HS-5 (cell line): ENCODE measurements at regions not wholly inside any gene's neighbourhood (a gene's known extent, or its start where the extent isn't known, plus 50 kb on each side); places are given as distances from the start of the nearest gene placed in this dataset.
A peak's percentile ranks its signal among the peaks of the same experiment; 100 is the strongest.

ENCODE experiments used
- DNase-seq: peaks from one replicate; pipeline ENCODE4 v3.0.0-alpha.2; 2012; ENCODE audit warnings: low read depth

GRCh38 chr22:27148055-27148454 is 490.7 kb downstream of the MIAT start:
- DNase-seq, result no peak

- DNase-seq, result no peak
Measured at GRCh38 chr22:27148886-27149470, 491.6 kb downstream of the MIAT start.

- no peak for DNase-seq
Measured at GRCh38 chr22:27149921-27150543, 492.6 kb downstream of the MIAT start.

- DNase-seq, result no peak
Measured at GRCh38 chr22:27150544-27150941, 493.2 kb downstream of the MIAT start.

DNA sequence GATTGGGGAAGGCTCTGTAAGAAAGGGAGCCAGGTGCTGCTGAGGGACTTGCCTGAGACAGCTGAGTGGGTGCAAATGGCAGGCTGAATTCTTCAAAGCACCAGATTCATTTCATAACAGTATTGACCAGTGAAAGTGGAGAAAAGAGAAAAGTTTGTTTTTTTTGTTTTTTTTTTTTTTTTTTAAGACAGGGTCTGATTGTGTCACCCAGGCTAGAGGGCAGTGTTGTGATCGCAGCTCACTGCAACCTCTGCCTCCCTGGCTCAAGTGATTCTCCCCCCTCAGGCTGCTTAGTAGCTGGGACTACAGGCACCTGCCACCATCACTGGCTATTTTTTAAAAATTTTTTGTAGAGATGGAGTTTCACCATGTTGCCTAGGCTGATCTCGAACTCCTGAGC is 494.0 kb downstream of the MIAT start:
- DNase-seq, result no peak

DNA sequence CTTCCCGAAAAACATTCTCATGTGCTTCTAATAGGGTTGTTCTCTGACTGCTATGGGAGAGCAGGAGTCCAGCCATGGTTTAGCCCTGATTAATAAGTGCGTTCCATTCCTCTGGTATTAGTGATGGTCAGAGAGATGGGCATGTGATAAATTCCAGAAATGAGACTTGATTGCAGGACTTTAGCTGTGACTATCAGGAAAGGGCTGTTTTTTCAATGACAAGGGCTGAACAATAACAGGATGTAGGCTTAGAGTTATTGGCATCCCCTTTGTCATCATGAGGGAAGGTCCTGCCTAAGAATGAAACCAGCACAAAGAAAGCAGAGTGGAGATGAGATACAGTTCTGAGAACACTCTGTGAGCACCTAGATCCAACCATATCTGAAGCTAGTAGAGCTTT is 494.6 kb downstream of the MIAT start:
- no peak for DNase-seq

DNA sequence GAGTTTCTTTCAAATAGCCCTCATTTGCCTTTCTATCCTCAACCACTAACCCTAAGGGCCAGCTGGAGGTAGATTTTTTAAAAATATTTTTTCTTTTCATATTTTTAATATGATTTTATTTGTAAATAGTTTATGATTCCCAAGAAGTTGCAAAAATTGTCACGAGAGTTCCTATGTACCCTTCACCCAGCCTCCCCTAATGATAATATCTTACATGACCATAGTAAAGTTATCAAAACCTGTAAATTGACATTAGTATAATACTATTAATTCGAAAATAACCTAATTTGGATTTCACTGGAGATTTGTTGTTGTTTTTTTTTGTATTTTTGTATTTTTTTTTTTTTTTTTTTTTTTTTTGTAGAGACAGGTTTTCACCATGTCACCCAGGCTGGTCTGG is 495.5 kb downstream of the MIAT start:
- no peak for DNase-seq

GRCh38 chr22:27153386-27153785 is 496.0 kb downstream of the MIAT start:
- no peak for DNase-seq

DNA sequence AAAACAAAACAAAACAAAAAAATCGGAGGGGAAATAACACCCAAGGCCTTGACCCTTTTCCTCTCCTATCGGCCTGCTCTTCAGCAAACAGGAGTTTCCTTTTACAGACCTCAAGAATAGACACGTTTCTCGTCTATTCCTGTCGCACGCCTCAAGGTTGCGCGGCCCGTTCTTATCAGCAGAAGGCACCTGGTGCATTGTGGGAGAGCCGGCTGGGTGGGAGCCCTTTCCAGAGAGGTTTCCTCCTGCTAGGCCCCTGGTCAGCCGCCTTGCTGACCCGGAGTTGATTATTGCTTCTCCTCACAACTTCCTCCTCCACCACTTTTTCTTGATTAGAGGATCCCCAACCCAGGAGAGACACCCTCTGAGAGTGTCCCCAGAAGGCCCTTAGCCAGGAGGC is 497.3 kb downstream of the MIAT start:
- DNase-seq, result no peak

- DNase-seq, result no peak
Measured at GRCh38 chr22:27156821-27157489, 499.6 kb downstream of the MIAT start.

DNA sequence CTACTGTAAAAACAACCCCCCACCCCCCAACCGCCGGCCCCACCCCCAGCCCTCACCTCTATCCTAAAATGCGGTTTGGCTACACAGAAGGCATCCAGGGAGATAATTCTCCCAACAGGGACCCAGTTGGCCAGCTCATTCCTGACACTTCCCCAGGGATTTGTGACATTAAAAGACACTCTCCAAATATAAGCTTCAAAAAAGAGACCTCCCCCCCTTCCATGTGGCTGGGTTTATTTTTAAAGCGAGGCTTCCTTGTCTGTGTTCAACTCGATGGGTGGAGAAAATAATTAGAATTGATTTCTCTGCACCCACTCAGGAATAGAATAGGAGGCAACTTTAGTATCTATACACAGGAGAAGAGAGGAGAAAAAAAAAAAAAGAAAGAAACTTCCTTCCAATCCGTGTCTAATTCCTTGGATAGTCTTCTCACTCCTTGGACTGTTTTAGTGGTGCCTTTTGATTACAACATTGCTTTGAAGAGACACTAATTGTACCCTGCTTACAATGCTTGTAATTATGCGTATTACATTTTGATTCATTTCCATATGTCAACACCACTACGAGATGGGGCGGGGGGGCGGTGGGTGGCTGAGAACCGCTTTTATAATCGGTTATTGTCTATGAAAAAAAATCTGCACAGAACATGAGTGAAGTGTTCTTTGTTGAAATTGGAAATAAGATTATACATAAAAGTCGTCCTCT is 500.4 kb downstream of the MIAT start:
- no peak for DNase-seq

GRCh38 chr22:27159016-27159415 is 501.6 kb downstream of the MIAT start:
- no peak for DNase-seq

DNA sequence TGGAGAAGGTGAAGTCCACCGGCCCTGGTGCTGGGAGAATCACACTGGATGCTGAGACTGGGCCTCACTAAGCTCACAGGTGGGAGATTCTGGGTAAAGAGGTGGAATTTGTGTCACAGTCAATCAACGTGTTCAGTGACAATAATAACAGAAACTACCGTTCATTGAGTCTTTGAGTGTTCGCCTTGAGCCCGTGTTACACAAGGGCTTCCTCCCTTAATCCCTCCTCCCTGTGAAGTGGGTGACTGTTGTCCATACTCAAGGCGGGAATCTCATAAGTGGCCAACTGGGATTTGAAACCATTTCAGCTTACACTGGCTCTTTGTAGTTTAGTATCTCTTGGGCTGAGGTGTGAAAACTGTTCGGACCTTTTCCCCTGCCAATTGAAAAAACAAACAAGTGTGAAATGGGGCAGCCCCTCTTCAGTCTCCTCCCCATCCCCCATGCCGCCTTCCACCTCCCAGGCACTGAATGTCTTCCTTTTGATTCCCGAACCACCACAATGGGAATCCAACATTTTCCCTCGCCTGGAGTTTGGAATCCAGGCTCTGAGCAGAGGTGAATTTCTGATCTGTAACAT is 502.4 kb downstream of the MIAT start:
- no peak for DNase-seq

- DNase-seq, result no peak
Measured at GRCh38 chr22:27163162-27164137, 506.1 kb downstream of the MIAT start.

DNA sequence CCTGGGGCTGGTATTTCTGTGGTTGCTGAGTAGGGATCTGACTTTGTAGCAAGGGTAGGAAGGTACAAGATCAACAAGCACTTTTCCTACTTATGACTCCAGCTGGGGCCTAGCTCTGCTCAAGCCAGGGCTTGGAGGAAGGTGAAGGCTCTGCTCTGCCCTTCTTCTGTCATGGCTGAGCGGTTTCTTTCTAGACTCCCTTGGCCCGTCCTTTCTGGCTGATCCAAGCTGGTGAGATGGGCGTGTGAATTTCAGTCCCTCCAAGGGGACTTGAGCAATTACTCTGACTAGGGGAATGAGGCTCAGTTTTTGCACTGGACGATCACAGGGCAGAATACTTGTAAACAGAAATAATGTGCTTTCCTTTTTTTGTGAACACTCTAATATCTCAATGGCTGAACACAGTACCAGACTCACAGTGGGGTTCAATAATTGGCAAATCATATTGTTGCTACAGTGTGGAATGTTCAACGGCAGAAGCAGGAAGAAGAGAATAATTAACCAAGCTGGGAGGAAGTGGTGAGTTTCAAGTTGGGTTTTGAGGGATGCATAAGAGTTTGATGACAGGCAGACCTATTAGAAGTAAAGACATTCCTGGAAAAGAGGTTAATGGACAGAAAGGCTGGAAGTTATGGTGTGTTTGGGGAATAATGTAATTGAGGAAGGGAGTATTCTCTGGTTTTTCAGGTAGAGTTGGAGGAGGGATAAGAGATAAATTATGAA is 507.6 kb downstream of the MIAT start:
- no peak for DNase-seq

DNA sequence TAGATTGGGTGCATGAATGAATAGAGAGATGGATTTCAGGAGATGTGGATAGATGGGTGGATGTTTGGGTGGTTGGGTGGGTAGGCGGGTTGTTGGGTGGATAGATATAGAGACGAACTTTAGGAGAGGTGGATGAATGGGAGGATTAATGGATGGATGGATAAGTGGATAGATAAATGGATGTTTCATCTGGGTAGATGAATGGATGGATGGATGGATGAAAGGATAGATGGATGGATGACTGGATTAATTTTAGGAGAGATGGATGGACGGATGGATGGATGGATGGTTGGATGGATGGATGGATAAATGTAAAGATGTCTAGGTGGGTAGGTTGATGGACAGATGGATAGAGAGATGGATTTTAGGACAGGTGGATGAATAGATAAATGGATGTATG is 511.3 kb downstream of the MIAT start:
- DNase-seq, result no peak

GRCh38 chr22:27170491-27170890 is 513.1 kb downstream of the MIAT start:
- peak; percentile 75 for DNase-seq

DNA sequence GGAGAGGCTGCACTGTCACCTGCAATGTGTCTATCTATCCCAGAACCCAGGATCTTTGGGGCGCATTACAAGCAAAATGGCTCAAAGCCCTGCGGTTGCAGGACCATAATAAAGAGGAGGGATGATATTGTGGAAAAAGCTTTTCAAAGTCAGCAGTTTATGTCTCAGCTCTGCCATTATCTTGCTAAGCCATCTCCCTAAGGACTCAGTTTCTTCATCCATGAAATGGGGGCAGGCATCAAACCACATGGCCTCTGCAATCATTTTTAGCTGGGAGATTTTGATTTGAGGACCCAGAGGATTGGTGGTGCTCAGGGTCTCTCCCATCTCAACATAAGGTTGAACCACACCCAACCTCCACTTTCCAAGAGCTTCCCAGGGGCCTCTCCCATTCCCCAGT is 513.8 kb downstream of the MIAT start:
- DNase-seq, result no peak

GRCh38 chr22:27173530-27173929 is 516.1 kb downstream of the MIAT start:
- no peak for DNase-seq

DNA sequence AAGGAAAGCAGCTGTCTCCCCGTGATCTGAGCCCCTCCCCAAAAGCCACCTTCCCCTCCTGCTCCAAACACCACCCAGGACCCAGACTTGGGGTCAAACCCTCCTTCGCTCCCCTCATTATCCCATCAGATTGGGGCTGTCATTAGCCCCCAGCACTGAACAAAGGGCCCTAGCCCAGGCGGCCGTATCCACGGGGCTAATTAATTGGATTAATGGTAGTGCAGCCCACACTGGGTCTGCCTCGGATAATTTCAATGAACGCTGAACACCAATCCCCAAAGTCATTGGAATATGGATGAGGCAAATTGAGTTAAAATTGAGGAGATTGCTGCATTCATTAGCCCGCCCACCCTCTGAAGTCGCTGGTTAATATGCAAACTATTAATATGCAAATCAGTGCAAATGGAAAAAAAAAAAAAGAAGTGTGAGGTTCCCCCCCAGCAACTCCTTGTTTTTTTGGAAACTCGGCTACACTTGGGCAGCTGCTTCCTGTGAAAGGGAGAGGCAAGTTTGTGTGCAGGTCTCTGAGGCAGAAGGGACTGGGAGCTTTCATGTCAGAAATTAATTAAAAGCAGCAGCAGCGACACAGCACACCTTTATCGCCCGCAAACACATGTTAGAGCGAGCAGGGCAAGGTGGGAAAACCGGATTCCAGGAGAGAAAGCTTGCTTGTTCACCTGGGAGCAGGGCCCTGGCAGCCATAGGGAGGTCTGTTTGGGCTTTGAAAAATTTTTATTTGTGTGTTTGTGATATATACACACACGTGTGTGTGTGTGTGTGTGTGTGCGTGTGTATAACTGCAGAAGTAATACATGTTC is 517.8 kb downstream of the MIAT start:
- no peak for DNase-seq
